GM23338 (cell line): ENCODE measurements at regions not wholly inside any gene's neighbourhood (a gene's known extent, or its start where the extent isn't known, plus 50 kb on each side); places are given as distances from the start of the nearest gene placed in this dataset.

Experiments
- ATAC-seq: fragments of 200-7000 bp; cut with Tn5 transposase; 3 replicates; pipeline ENCODE4 v1.9.1; 2020
- DNase-seq: peaks from one replicate; pipeline ENCODE4 v3.0.0-alpha.2; 2015; ENCODE audit warnings: low spot score
- H2AFZ ChIP-seq: fragments of 200-600 bp; sonication (generic); 2 replicates; pipeline ENCODE4 v1.8.0; 2016; ENCODE audit warnings: antibody characterized with exemption, mild to moderate bottlenecking, moderate library complexity
- H3F3A ChIP-seq: fragments of 200-600 bp; sonication (generic); replicated peaks from 2 replicates; pipeline ENCODE4 v1.8.0; 2017; ENCODE audit warnings: antibody characterized with exemption, mixed run types, low read depth
- H3K27ac ChIP-seq: fragments of 200-600 bp; sonication (generic); 2 replicates; pipeline ENCODE4 v1.6.1; 2016; ENCODE audit warnings: low read depth
- H3K27me3 ChIP-seq: fragments of 200-600 bp; sonication (generic); 2 replicates; pipeline ENCODE4 v1.8.0; 2016; ENCODE audit warnings: mild to moderate bottlenecking, mixed run types, moderate library complexity; ENCODE audit not compliant: insufficient read depth
- H3K36me3 ChIP-seq: fragments of 200-600 bp; sonication (generic); 2 replicates; pipeline ENCODE4 v1.8.0; 2016; ENCODE audit warnings: mild to moderate bottlenecking; ENCODE audit not compliant: insufficient read depth
- H3K4me1 ChIP-seq: fragments of 200-600 bp; sonication (generic); 2 replicates; pipeline ENCODE4 v1.8.0; 2016; ENCODE audit warnings: mild to moderate bottlenecking, moderate library complexity; ENCODE audit not compliant: insufficient read depth
- H3K4me2 ChIP-seq: fragments of 200-600 bp; sonication (generic); 2 replicates; pipeline ENCODE4 v1.7.1; 2017; ENCODE audit warnings: mixed run types
- H3K4me3 ChIP-seq: fragments of 200-600 bp; sonication (generic); 2 replicates; pipeline ENCODE4 v1.6.1; 2016; ENCODE audit warnings: mixed run types
- H3K79me2 ChIP-seq: fragments of 200-600 bp; sonication (generic); replicated peaks from 2 replicates; pipeline ENCODE4 v1.8.0; 2017; ENCODE audit warnings: mild to moderate bottlenecking; ENCODE audit not compliant: insufficient read depth
- H3K9me2 ChIP-seq: fragments of 200-600 bp; sonication (generic); 2 replicates; pipeline ENCODE4 v1.8.0; 2017; ENCODE audit not compliant: insufficient read depth
- H4K20me1 ChIP-seq: fragments of 200-600 bp; sonication (generic); replicated peaks from 2 replicates; pipeline ENCODE4 v1.8.0; 2017; ENCODE audit warnings: mild to moderate bottlenecking; ENCODE audit not compliant: insufficient read depth
- H3K27ac Mint-ChIP-seq: 2 replicates; pipeline ENCODE4 v1.8.0; 2020; ENCODE audit warnings: inconsistent platforms, mild to moderate bottlenecking, moderate library complexity, mixed read lengths
- H3K27me3 Mint-ChIP-seq: 3 replicates; pipeline ENCODE4 v1.8.0; 2022; ENCODE audit warnings: low read depth, mild to moderate bottlenecking, moderate library complexity, mixed read lengths, inconsistent platforms; ENCODE audit not compliant: insufficient read depth, poor library complexity
- H3K36me3 Mint-ChIP-seq: 3 replicates; pipeline ENCODE4 v1.8.0; 2021; ENCODE audit warnings: low read depth, mild to moderate bottlenecking, inconsistent platforms, moderate library complexity, mixed read lengths
- H3K4me1 Mint-ChIP-seq: 3 replicates; pipeline ENCODE4 v1.8.0; 2020; ENCODE audit warnings: mild to moderate bottlenecking, inconsistent platforms, mixed read lengths
- H3K4me3 Mint-ChIP-seq: 3 replicates; pipeline ENCODE4 v1.8.0; 2021; ENCODE audit warnings: moderate library complexity, mild to moderate bottlenecking, inconsistent platforms, mixed read lengths
- H3K9me3 Mint-ChIP-seq: 3 replicates; pipeline ENCODE4 v1.8.0; 2020; ENCODE audit warnings: moderate library complexity, mild to moderate bottlenecking, inconsistent platforms, mixed read lengths
- CREB1 ChIP-seq: fragments of 250-450 bp; sonication (Bioruptor Pico); IDR thresholded peaks from 2 replicates; pipeline ENCODE4 v1.5.0; 2020; ENCODE audit warnings: low read depth, mild to moderate bottlenecking, moderate library complexity
- EZH2 ChIP-seq: fragments of 200-600 bp; sonication (generic); IDR thresholded peaks from one replicate; pipeline ENCODE4 v1.8.0; 2017; ENCODE audit warnings: antibody characterized with exemption, mild to moderate bottlenecking, low read depth; ENCODE audit not compliant: unreplicated experiment
- EZH2phosphoT487 ChIP-seq: fragments of 200-600 bp; sonication (generic); IDR thresholded peaks from one replicate; pipeline ENCODE4 v1.8.1; 2018; ENCODE audit warnings: antibody characterized with exemption; ENCODE audit not compliant: unreplicated experiment
- POLR2AphosphoS5 ChIP-seq: IDR thresholded peaks from 2 replicates; pipeline ENCODE4 v1.6.1; 2016; ENCODE audit warnings: antibody characterized with exemption, low read depth
- TF ChIP-seq, protein P1 (sequence below): fragments of 250-450 bp; sonication (Bioruptor Pico); IDR thresholded peaks from 2 replicates; pipeline ENCODE4 v1.5.0; 2020; ENCODE audit warnings: mild to moderate bottlenecking, moderate library complexity
- TF ChIP-seq, protein P2 (sequence below): IDR thresholded peaks from one replicate; pipeline ENCODE4 v1.6.1; 2018; ENCODE audit warnings: antibody characterized with exemption; ENCODE audit not compliant: unreplicated experiment

DNA sequence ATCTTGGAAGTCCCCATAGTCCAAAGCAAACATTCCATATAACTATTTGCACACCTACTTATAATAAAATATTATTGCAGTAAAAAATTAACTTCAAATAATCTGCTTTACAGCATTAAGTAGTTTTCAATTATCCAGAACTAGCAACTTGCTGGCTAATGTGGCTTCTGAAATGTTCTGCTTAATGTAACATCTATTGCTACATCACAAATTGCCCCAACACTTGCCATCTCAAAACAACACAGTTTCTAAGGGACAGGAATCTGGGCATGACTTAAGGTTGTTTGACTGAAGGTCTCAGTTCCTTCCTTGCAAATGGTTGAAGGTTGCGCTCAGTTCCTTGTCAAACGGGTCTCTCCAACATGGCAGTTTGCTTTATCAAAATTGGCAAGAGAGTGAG, 378.5 kb upstream of the SEMA3C start (continued):
- TF ChIP-seq, protein P1, sequence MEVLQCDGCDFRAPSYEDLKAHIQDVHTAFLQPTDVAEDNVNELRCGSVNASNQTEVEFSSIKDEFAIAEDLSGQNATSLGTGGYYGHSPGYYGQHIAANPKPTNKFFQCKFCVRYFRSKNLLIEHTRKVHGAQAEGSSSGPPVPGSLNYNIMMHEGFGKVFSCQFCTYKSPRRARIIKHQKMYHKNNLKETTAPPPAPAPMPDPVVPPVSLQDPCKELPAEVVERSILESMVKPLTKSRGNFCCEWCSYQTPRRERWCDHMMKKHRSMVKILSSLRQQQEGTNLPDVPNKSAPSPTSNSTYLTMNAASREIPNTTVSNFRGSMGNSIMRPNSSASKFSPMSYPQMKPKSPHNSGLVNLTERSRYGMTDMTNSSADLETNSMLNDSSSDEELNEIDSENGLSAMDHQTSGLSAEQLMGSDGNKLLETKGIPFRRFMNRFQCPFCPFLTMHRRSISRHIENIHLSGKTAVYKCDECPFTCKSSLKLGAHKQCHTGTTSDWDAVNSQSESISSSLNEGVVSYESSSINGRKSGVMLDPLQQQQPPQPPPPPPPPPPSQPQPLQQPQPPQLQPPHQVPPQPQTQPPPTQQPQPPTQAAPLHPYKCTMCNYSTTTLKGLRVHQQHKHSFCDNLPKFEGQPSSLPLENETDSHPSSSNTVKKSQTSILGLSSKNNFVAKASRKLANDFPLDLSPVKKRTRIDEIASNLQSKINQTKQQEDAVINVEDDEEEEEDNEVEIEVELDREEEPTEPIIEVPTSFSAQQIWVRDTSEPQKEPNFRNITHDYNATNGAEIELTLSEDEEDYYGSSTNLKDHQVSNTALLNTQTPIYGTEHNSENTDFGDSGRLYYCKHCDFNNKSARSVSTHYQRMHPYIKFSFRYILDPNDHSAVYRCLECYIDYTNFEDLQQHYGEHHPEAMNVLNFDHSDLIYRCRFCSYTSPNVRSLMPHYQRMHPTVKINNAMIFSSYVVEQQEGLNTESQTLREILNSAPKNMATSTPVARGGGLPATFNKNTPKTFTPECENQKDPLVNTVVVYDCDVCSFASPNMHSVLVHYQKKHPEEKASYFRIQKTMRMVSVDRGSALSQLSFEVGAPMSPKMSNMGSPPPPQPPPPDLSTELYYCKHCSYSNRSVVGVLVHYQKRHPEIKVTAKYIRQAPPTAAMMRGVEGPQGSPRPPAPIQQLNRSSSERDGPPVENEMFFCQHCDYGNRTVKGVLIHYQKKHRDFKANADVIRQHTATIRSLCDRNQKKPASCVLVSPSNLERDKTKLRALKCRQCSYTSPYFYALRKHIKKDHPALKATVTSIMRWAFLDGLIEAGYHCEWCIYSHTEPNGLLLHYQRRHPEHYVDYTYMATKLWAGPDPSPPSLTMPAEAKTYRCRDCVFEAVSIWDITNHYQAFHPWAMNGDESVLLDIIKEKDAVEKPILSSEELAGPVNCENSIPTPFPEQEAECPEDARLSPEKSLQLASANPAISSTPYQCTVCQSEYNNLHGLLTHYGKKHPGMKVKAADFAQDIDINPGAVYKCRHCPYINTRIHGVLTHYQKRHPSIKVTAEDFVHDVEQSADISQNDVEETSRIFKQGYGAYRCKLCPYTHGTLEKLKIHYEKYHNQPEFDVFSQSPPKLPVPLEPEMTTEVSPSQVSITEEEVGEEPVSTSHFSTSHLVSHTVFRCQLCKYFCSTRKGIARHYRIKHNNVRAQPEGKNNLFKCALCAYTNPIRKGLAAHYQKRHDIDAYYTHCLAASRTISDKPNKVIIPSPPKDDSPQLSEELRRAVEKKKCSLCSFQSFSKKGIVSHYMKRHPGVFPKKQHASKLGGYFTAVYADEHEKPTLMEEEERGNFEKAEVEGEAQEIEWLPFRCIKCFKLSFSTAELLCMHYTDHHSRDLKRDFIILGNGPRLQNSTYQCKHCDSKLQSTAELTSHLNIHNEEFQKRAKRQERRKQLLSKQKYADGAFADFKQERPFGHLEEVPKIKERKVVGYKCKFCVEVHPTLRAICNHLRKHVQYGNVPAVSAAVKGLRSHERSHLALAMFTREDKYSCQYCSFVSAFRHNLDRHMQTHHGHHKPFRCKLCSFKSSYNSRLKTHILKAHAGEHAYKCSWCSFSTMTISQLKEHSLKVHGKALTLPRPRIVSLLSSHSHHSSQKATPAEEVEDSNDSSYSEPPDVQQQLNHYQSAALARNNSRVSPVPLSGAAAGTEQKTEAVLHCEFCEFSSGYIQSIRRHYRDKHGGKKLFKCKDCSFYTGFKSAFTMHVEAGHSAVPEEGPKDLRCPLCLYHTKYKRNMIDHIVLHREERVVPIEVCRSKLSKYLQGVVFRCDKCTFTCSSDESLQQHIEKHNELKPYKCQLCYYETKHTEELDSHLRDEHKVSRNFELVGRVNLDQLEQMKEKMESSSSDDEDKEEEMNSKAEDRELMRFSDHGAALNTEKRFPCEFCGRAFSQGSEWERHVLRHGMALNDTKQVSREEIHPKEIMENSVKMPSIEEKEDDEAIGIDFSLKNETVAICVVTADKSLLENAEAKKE (CRISPR knock-in tag), result no peak

DNA sequence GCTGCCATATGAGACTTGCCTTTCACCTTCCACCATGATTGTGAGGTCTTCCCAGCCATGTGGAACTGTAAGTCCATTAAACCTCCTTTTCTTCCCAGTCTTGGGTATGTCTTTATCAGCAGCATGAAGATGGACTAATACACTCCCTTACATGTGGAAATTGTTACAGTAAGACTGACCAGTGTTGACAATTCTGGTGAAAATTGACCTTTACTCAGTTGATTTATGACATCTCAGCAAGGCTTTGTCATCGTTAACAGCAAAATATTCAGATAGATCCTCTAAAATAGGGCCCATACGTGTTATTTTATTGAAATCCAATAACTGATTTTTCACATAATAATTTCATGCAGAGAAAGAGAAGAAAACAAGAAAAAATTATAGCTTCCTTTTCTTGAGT, 377.9 kb upstream of the SEMA3C start:
- H3K4me3 Mint-ChIP-seq, result no peak overlapping the region
- H2AFZ ChIP-seq, result no peak overlapping the region
- peaks cover 12% of the 10 kb centered on the region; the same call in 1 of the 2 replicates for H3K4me1 ChIP-seq
- H4K20me1 ChIP-seq, result no peaks in the 10 kb centered on the region
- no peak overlapping the region for H3K27ac ChIP-seq
- H3K4me1 Mint-ChIP-seq, result peaks cover 13% of the 10 kb centered on the region; the same call in 2 of the 3 replicates
- no peaks in the 10 kb centered on the region for H3F3A ChIP-seq
- H3K9me3 Mint-ChIP-seq, result no peaks in the 10 kb centered on the region
- no peak overlapping the region for H3K27ac Mint-ChIP-seq
- no peaks in the 10 kb centered on the region for H3K36me3 Mint-ChIP-seq
- H3K79me2 ChIP-seq, result no peaks in the 10 kb centered on the region
- DNase-seq (no peak), ATAC-seq (no peak)
- H3K4me3 ChIP-seq, result no peak overlapping the region
- H3K27me3 ChIP-seq, result no peaks in the 10 kb centered on the region
- H3K27me3 Mint-ChIP-seq, result no peaks in the 10 kb centered on the region
- no peaks in the 10 kb centered on the region for H3K36me3 ChIP-seq
- H3K4me2 ChIP-seq, result no peak overlapping the region
- H3K9me2 ChIP-seq, result peaks cover 8% of the 10 kb centered on the region
- no peak for TF ChIP-seq EZH2
- TF ChIP-seq POLR2AphosphoS5, result no peak
- TF ChIP-seq CREB1 (CRISPR knock-in tag), result no peak
- TF ChIP-seq, protein P2, sequence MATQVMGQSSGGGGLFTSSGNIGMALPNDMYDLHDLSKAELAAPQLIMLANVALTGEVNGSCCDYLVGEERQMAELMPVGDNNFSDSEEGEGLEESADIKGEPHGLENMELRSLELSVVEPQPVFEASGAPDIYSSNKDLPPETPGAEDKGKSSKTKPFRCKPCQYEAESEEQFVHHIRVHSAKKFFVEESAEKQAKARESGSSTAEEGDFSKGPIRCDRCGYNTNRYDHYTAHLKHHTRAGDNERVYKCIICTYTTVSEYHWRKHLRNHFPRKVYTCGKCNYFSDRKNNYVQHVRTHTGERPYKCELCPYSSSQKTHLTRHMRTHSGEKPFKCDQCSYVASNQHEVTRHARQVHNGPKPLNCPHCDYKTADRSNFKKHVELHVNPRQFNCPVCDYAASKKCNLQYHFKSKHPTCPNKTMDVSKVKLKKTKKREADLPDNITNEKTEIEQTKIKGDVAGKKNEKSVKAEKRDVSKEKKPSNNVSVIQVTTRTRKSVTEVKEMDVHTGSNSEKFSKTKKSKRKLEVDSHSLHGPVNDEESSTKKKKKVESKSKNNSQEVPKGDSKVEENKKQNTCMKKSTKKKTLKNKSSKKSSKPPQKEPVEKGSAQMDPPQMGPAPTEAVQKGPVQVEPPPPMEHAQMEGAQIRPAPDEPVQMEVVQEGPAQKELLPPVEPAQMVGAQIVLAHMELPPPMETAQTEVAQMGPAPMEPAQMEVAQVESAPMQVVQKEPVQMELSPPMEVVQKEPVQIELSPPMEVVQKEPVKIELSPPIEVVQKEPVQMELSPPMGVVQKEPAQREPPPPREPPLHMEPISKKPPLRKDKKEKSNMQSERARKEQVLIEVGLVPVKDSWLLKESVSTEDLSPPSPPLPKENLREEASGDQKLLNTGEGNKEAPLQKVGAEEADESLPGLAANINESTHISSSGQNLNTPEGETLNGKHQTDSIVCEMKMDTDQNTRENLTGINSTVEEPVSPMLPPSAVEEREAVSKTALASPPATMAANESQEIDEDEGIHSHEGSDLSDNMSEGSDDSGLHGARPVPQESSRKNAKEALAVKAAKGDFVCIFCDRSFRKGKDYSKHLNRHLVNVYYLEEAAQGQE, result no peak
- TF ChIP-seq EZH2phosphoT487, result no peak
- TF ChIP-seq, protein P1 (CRISPR knock-in tag), result no peak
